Stimulated activated CD8-positive, alpha-beta memory T cell treated with anti-CD3 and anti-CD28 coated beads, Interleukin-2, amount 100 ng/mL, for 48 hours (primary cell): ENCODE measurements at regions not wholly inside any gene's neighbourhood (a gene's known extent, or its start where the extent isn't known, plus 50 kb on each side); places are given as distances from the start of the nearest gene placed in this dataset.
"Not testable (repeated sequence)": the region's sequence is repeated elsewhere in the genome, so short reads cannot be mapped to it uniquely, and the experiment has no call there.

ENCODE experiments used
- DNase-seq, 2 donors: peaks; one replicate each; pipeline ENCODE4 v3.0.0-alpha.2; 2020; ENCODE audit warnings: low read depth in 2 of 2

DNA sequence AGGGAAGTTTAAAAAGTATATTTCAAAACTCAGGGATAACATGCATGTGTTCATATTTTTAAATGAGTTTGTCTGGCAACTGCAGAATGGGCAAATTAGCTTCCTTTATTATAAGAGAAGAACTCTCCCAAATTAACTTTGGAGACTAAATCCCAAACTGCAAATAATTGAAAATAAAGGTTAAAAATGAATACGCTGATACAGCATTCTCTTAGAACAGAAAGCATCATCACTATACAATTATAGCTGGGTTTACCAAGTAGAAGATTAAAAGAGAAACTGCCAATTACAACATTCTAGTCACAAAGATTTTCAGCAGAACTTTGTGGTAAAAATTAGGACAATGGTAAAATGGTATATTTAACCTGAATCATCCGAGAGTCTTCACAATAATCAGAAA is 73.3 kb downstream of the OLFM4 start:
- DNase-seq, result no peak

GRCh38 chr13:53104136-53104535 is 75.5 kb downstream of the OLFM4 start:
- no peak for DNase-seq

DNA sequence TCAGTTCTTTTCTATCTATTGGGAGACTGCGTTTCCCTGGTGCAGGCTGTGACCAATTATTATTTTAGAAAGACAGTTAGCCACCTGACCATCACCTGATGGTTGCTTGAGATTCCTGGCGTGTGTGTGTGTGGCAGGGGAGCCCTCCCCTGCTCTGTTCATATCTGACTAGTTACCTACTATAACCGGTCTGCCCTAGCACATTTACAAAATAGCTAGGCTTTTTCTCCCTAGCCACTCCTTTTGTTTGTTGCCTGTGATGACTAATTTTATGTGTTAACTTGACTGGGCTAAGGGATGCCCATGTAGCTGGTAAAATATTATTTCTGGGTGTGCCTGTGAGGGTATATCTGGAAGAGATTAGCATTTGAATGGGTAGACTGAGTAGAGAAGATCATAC is 76.9 kb downstream of the OLFM4 start:
- DNase-seq, result no peak

DNA sequence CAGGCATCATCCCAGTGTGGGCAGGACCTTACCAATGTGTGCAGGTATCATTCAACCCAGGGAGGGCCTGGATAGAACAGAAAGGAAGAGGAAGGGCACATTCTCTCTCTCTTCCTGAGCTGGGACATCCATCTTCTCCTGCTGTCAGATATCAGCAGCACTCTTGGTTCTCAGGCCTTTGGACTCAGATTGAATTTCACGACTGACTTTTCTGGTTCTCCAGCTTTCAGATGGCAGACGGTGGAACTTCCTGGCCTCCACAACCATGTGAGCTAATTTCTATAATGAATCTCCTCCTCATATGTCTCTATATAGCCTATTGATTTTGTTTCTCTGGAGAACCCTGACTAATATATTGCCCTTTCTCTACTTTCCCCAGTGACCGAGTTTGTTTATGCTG is 77.3 kb downstream of the OLFM4 start:
- DNase-seq, result no peak

DNA sequence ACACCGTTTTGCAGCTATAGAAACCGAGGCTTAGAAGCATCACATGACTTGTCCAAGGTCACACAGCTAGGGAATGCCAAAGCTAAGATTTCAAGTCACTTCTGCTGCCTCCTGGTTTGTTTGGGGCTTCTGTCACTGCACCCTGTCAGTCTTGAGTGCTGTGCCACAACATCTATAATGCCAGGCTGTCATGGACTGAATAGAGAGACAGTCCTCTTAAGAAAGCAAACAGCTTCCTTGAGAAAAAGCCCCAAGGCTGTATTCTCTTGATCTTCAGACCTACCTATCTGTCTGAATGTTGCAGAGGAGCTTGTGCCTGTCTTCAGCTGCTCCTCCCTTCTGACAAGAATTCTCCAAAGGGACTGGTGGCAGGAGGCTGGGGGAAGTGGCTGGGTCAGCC is 81.6 kb downstream of the OLFM4 start:
- no peak for DNase-seq

- DNase-seq, result no peak
Observed at GRCh38 chr13:53110614-53111013, 82.0 kb downstream of the OLFM4 start.

- no peak for DNase-seq
Observed at GRCh38 chr13:53112522-53112921, 83.9 kb downstream of the OLFM4 start.

DNA sequence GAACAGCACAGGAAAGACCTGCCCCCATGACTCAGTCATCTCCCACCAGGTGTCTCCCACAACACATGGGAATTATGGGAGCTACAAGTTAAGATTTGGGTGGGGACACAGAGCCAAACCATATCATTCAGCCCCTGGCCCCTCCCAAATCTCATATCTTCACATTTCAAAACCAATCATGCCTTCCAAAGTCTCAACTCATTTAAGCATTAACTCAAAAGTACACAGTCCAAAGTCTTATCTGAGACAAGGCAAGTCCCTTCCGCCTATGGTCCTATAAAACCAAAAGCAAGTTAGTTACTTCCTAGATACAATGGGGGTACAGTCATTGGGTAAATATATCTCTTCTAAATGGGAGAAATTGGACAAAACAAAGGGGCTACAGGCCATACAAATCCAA is 88.4 kb downstream of the OLFM4 start:
- not testable (repeated sequence) for DNase-seq

DNA sequence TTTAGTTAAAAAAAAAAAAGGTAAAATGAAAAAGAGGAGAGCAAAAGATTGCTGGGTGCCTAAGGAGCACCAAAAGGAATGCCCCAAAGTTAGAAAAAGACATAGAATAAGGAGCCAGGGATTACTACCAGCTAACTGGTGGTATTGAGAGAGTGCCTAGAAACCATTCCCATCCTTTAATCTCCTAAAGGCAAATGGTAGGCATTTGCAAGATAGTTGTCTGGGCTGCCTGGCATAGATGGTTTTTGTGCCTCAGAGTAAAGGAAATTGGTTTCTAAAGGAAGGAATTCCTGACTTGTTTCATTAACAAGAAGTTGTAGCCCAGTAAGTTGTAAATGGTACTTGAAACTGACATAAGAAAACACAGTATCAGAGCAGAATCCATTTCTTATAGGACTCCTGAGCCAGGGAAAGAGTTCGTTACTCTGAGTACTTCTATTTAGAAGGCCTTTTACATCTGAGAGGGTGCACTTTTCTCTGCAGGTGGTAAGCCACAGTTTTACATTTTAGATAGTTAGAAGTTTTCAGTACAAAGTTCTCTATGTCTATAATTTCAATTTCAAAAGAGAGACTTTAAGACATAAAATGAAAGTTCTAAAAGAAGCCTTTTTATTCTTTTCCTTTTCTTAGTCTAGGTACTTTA is 92.6 kb downstream of the OLFM4 start:
- DNase-seq, result no peak

GRCh38 chr13:53121919-53122318 is 93.3 kb downstream of the OLFM4 start:
- DNase-seq, result no peak

DNA sequence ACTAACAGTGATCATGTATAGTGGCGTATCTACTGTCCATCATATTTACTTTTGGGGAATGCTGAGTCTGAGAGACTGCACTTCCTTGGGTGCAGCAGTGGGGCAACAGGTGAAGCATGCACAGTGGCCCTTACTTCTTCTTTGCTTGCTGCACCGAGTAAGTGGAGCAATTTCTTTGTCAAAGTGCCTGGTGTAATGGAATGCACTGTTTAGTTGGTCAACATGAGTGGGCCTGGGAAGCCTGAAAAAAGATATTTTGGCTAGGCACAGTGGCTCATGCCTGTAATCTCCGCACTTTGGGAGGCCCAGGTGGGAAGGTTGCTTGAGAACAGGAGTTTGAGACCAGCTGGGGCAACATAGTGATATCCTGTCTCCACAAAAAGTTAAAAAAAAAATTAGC is 94.9 kb downstream of the OLFM4 start:
- no peak for DNase-seq

- no peak for DNase-seq
Observed at GRCh38 chr13:53124623-53125022, 96.0 kb downstream of the OLFM4 start.

GRCh38 chr13:53126841-53127245 is 98.2 kb downstream of the OLFM4 start:
- DNase-seq, result no peak

DNA sequence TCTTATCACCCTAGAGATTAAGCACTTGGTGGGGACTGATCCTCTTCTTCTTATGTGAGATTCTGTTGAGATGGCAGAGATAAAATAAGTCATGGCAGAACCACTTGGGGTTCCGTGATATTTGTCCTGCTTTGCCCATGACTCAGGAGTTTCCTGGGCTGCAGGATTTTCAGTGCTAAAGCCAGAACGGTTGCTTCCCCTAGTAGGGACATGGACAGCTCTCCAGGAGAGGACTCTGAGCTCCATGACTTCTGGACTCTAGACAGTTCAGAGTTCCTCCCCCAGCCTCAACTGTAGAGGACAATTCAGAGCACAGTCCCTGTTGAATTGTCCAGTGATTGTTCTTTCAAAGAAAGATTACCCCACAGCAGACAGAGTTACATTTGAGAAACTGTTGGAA is 98.8 kb downstream of the OLFM4 start:
- no peak for DNase-seq

- no peak for DNase-seq
Observed at GRCh38 chr13:53129864-53130393, 101.3 kb downstream of the OLFM4 start.

- DNase-seq, result no peak
Observed at GRCh38 chr13:53131361-53131760, 102.7 kb downstream of the OLFM4 start.

DNA sequence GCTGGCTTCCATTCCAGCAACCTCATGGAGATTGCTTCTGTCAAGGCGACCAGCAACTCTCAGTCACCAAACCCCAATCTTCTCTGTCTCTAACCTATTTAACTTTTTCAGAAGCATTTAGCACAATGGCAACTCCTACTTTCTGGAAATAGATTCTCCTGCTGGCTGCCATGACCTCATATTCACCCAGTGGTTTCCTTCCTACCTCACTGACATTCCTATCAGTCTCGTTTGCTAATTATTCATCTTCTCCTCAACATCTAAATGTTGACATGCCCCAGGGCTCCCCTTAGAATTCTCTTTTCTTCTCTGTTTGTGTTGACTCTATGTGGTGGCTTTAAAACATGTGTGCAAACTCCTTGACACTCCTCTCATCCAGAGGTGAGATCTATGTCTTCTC is 106.7 kb downstream of the OLFM4 start:
- no peak for DNase-seq

GRCh38 chr13:53136554-53137215 is 108.1 kb downstream of the OLFM4 start:
- no peak for DNase-seq

- no peak for DNase-seq
Observed at GRCh38 chr13:53137779-53138178, 109.2 kb downstream of the OLFM4 start.

DNA sequence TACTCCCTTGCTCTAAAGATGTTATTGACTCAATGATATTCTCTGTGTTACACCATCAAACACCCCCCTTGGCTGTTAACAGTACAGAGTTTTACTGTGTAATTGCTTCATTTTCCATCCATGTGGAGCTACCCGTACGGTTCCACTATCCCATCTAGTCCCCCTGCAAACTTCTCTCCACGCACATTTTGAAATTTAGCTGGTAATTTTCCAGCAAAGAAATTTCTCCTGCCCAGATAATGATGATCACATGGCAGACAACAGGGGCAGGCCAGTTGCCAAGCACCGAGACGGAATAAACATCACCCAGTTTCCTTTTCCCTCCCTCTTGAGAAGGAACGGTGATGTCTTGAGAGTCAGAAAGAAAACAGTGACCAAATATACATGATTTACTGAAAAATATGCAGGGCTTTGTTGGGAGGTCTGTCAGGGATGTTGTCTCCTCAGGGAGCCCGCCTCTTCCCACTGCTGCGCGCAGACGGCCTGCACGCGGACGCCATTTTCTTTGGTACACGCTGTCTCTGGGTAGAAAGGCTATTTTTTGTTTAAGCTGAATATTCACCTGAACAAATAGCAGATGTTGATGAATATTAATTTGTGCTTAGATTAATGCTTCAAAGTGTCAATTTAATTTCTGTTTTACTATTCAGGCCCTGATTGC is 109.9 kb downstream of the OLFM4 start:
- no peak for DNase-seq

- DNase-seq, result no peak
Observed at GRCh38 chr13:53141336-53141735, 112.7 kb downstream of the OLFM4 start.

- no peak for DNase-seq
Observed at GRCh38 chr13:53142306-53142705, 113.7 kb downstream of the OLFM4 start.

DNA sequence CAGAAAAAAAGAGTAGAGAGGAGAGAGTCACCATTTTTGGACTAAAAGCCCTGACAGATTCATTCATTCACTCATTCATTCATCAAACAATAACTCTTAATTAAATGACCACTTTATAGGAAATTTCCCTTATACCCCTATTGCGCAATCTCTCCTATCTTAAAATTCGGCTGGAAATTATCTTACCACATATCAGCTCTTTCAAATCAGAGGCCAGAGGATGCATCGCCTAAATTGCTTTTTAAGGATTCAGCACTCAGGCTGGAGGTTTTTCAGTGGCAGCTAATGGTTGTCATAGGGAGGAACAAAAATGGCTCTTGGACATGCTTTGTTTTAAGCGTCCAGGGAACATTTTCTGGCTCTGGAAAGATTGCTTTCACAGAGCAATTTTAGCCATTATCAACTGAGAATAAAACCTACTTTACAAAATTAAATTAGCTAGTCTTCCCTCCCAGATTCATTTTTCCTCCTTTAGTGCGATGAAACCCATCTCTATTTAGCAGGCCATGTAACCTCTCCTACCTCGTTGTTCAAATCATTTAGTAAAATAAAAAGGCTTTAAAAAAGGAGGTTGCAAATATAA is 115.2 kb downstream of the OLFM4 start:
- no peak for DNase-seq
